OCI-LY1 (cell line): ENCODE measurements at regions not wholly inside any gene's neighbourhood (a gene's known extent, or its start where the extent isn't known, plus 50 kb on each side); places are given as distances from the start of the nearest gene placed in this dataset.

ENCODE experiments used
- H2AFZ ChIP-seq: fragments of 200-600 bp; sonication (generic), shearing (Covaris generic); 2 replicates; pipeline ENCODE4 v1.6.0; 2014; ENCODE audit warnings: antibody characterized with exemption, mild to moderate bottlenecking, low read length
- H3F3A ChIP-seq: fragments of 200-600 bp; sonication (generic), shearing (Covaris generic); 2 replicates; pipeline ENCODE4 v1.6.0; 2014; ENCODE audit warnings: mild to moderate bottlenecking, antibody characterized with exemption, low read length, moderate library complexity; ENCODE audit not compliant: insufficient read depth
- H3K27ac ChIP-seq: fragments of 200-600 bp; sonication (generic); 2 replicates; pipeline ENCODE4 v1.5.1; 2014; ENCODE audit warnings: low read length, mixed run types, mild to moderate bottlenecking, low read depth; ENCODE audit not compliant: poor library complexity, severe bottlenecking
- H3K27me3 ChIP-seq: fragments of 200-600 bp; sonication (generic); 2 replicates; pipeline ENCODE4 v1.6.0; 2014; ENCODE audit warnings: antibody characterized with exemption, mild to moderate bottlenecking, low read length, moderate library complexity; ENCODE audit not compliant: insufficient read depth
- H3K36me3 ChIP-seq: fragments of 200-600 bp; sonication (generic); 2 replicates; pipeline ENCODE4 v1.6.1; 2014; ENCODE audit warnings: mild to moderate bottlenecking, antibody characterized with exemption, low read length, moderate library complexity, mixed read lengths; ENCODE audit not compliant: insufficient read depth
- H3K4me1 ChIP-seq: fragments of 200-600 bp; sonication (generic); 2 replicates; pipeline ENCODE4 v1.5.1; 2014; ENCODE audit warnings: mild to moderate bottlenecking, low read length, moderate library complexity; ENCODE audit not compliant: insufficient read depth, severe bottlenecking
- H3K4me2 ChIP-seq: fragments of 200-600 bp; sonication (generic), shearing (Covaris generic); 2 replicates; pipeline ENCODE4 v1.6.1; 2014; ENCODE audit warnings: low read length
- H3K4me3 ChIP-seq: fragments of 200-600 bp; sonication (generic); 2 replicates; pipeline ENCODE4 v1.5.1; 2014; ENCODE audit warnings: low read length, low read depth, mild to moderate bottlenecking, mixed read lengths; ENCODE audit not compliant: poor library complexity, severe bottlenecking
- H3K79me2 ChIP-seq: fragments of 200-600 bp; shearing (Covaris generic); 2 replicates; pipeline ENCODE4 v1.6.1; 2016; ENCODE audit warnings: mixed run types, low read length, mixed read lengths; ENCODE audit not compliant: insufficient read depth
- H3K9ac ChIP-seq: fragments of 200-600 bp; sonication (generic), shearing (Covaris generic); 2 replicates; pipeline ENCODE4 v1.6.1; 2014; ENCODE audit warnings: mild to moderate bottlenecking, low read length, mixed read lengths
- H3K9me2 ChIP-seq: fragments of 200-600 bp; sonication (generic), shearing (Covaris generic); 2 replicates; pipeline ENCODE4 v1.6.1; 2014; ENCODE audit warnings: low read depth, mild to moderate bottlenecking, low read length, mixed read lengths
- H3K9me3 ChIP-seq: fragments of 200-600 bp; shearing (Covaris generic); 2 replicates; pipeline ENCODE4 v1.6.1; 2014; ENCODE audit warnings: low read length, mixed read lengths
- H4K20me1 ChIP-seq: fragments of 200-600 bp; sonication (generic), shearing (Covaris generic); 2 replicates; pipeline ENCODE4 v1.6.0; 2016; ENCODE audit warnings: mild to moderate bottlenecking, low read length; ENCODE audit not compliant: insufficient read depth
- EZH2 ChIP-seq: fragments of 200-600 bp; sonication (generic), shearing (Covaris generic); IDR thresholded peaks from 2 replicates; pipeline ENCODE4 v1.8.0; 2017; ENCODE audit warnings: borderline replicate concordance, mixed run types, mild to moderate bottlenecking, antibody characterized with exemption, low read length, moderate library complexity, mixed read lengths
- TF ChIP-seq, protein P1 (sequence below): fragments of 200-600 bp; sonication (generic), shearing (Covaris generic); IDR thresholded peaks from 2 replicates; pipeline ENCODE4 v1.5.1; 2017; ENCODE audit warnings: mild to moderate bottlenecking, antibody characterized with exemption, low read length, moderate library complexity, mixed read lengths

DNA sequence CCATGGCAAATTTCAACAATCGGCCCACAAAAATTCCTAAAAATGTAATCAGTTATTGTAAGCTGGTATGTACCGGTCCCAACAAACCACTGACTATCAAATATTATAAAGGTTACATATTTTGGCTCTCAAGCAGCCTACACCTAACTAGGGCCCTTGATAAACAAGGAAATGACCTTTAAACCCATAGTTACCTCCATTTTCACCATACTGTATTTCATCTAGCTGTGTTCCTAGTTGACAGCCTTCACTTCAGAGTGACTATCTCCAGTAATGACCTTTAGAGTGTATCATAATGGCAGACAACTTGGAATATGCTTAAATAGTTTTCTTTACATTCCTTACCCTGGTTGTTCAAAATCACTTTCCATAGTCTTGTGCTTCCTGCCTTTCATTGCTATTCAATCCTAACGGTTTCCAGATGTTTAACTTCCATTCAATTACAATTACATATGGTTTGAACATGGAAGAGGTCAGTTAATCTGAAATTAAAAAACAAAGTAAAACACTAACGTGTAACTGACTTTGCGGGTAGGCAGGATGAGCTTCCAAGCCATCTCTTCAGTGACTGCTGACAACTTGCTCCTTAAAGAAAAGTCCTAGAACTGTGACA, 111.9 kb upstream of the TSC22D2 start:
- TF ChIP-seq EZH2, result no peak
- no peak overlapping the region for H3K27ac ChIP-seq
- H2AFZ ChIP-seq, result no peak overlapping the region
- no peaks in the 10 kb centered on the region for H3K9me2 ChIP-seq
- H3K36me3 ChIP-seq, result no peaks in the 10 kb centered on the region
- no peaks in the 10 kb centered on the region; the same call in 1 of the 2 replicates for H3K27me3 ChIP-seq
- H3K4me2 ChIP-seq, result no peak overlapping the region
- no peaks in the 10 kb centered on the region for H3K4me1 ChIP-seq
- H3K79me2 ChIP-seq, result no peaks in the 10 kb centered on the region
- no peak overlapping the region for H3K9ac ChIP-seq
- no peaks in the 10 kb centered on the region for H3K9me3 ChIP-seq
- H3K4me3 ChIP-seq, result no peak overlapping the region
- H4K20me1 ChIP-seq, result no peaks in the 10 kb centered on the region
- no peaks in the 10 kb centered on the region for H3F3A ChIP-seq

DNA sequence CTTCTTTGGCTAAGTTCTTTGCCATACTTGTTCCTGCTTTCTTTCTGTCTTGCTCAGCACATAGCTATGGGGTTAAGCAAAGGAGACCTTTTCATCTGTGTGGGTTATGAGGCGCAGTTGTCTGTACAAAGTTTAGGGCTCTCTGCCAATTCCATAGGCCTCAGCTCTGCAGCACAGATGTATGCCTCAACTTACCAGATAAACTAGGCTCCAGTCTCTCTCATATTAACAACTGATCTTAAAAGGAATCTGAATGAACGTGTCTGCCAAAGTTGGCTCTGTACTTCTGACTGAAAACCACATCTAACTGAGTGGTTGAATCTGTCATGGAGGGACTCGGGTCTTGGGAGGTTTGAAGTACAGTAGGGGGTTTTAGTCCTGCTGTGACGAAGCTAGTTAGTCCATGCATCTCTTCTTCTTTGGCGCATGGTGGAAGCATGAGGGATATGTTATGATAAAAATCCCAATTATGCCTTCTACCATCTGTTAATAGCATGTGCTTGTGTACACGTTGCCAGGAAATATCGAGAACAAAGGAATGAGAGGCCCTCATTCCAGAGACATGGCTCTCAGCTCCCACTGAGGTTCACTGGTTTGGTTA, 114.6 kb upstream of the TSC22D2 start:
- no peaks in the 10 kb centered on the region; the same call in 1 of the 2 replicates for H3K27me3 ChIP-seq
- H3K4me3 ChIP-seq, result no peak overlapping the region
- no peak overlapping the region for H3K27ac ChIP-seq
- no peaks in the 10 kb centered on the region for H3K9me2 ChIP-seq
- H3K4me2 ChIP-seq, result no peak overlapping the region
- H3K4me1 ChIP-seq, result no peaks in the 10 kb centered on the region
- no peaks in the 10 kb centered on the region for H4K20me1 ChIP-seq
- H3F3A ChIP-seq, result no peaks in the 10 kb centered on the region
- H3K79me2 ChIP-seq, result no peaks in the 10 kb centered on the region
- TF ChIP-seq, protein P1, sequence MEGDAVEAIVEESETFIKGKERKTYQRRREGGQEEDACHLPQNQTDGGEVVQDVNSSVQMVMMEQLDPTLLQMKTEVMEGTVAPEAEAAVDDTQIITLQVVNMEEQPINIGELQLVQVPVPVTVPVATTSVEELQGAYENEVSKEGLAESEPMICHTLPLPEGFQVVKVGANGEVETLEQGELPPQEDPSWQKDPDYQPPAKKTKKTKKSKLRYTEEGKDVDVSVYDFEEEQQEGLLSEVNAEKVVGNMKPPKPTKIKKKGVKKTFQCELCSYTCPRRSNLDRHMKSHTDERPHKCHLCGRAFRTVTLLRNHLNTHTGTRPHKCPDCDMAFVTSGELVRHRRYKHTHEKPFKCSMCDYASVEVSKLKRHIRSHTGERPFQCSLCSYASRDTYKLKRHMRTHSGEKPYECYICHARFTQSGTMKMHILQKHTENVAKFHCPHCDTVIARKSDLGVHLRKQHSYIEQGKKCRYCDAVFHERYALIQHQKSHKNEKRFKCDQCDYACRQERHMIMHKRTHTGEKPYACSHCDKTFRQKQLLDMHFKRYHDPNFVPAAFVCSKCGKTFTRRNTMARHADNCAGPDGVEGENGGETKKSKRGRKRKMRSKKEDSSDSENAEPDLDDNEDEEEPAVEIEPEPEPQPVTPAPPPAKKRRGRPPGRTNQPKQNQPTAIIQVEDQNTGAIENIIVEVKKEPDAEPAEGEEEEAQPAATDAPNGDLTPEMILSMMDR, result no peak
- no peak for TF ChIP-seq EZH2
- H2AFZ ChIP-seq, result no peak overlapping the region
- no peak overlapping the region for H3K9ac ChIP-seq
- no peaks in the 10 kb centered on the region for H3K9me3 ChIP-seq
- H3K36me3 ChIP-seq, result no peaks in the 10 kb centered on the region

DNA sequence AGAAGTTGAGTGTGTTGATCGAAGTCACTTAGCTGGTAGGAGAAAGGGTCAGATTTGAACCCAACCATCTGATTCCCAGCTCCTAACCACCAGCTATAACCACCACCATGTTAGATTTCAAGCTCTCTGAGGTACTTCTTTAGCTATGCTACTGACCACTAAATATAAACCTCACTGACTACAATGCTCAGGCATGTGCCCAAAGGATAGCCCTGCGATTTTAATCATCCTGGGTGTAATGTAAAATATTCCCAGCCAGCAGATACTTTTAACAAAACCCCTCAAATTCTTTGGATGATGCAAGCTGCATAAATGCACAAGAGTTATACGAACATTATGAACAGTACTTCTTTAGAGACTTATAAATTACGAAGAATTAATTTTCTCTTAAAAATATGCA, 115.2 kb upstream of the TSC22D2 start:
- no peak overlapping the region for H2AFZ ChIP-seq
- no peak overlapping the region for H3K9ac ChIP-seq
- no peaks in the 10 kb centered on the region for H4K20me1 ChIP-seq
- H3K4me2 ChIP-seq, result no peak overlapping the region
- no peaks in the 10 kb centered on the region for H3K79me2 ChIP-seq
- no peaks in the 10 kb centered on the region for H3F3A ChIP-seq
- no peaks in the 10 kb centered on the region for H3K36me3 ChIP-seq
- no peak overlapping the region for H3K4me3 ChIP-seq
- no peaks in the 10 kb centered on the region; the same call in 1 of the 2 replicates for H3K27me3 ChIP-seq
- TF ChIP-seq, protein P1, result no peak
- TF ChIP-seq EZH2, result no peak
- no peaks in the 10 kb centered on the region for H3K9me3 ChIP-seq
- H3K4me1 ChIP-seq, result no peaks in the 10 kb centered on the region
- no peak overlapping the region for H3K27ac ChIP-seq
- no peaks in the 10 kb centered on the region for H3K9me2 ChIP-seq

GRCh38 chr3:150291515-150291914, 116.6 kb upstream of the TSC22D2 start:
- H3K9ac ChIP-seq, result no peak overlapping the region
- H4K20me1 ChIP-seq, result no peaks in the 10 kb centered on the region
- no peaks in the 10 kb centered on the region for H3K36me3 ChIP-seq
- H3F3A ChIP-seq, result no peaks in the 10 kb centered on the region
- no peak overlapping the region for H3K27ac ChIP-seq
- H2AFZ ChIP-seq, result no peak overlapping the region
- no peaks in the 10 kb centered on the region for H3K9me3 ChIP-seq
- H3K4me3 ChIP-seq, result no peak overlapping the region
- H3K4me2 ChIP-seq, result no peak overlapping the region
- H3K9me2 ChIP-seq, result no peaks in the 10 kb centered on the region
- no peaks in the 10 kb centered on the region; the same call in 1 of the 2 replicates for H3K27me3 ChIP-seq
- no peaks in the 10 kb centered on the region for H3K4me1 ChIP-seq
- no peaks in the 10 kb centered on the region for H3K79me2 ChIP-seq
- TF ChIP-seq EZH2, result no peak
